ENCODE measurements at regions not wholly inside any gene's neighbourhood (a gene's known extent, or its start where the extent isn't known, plus 50 kb on each side); places are given as distances from the start of the nearest gene placed in this dataset.

DNA sequence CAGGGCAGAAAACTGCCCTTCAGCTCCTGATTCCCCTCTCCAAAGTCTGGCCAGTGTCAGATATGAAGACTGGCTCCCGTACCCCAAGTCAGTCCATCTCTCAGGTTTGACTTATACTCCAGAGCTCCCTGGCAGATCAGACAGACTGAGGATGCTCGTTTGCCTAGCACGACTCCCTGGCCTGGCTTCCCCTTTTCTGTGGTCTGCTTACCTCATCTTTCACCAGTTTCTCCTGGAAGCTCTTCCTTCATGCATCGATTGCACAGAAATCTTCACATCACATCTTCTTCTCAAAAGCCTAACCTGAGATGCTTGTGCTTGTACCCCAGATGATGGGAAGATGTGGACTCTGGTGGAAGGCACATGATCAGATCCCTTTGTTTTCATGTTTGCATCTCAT is 387.9 kb upstream of the POU3F3 start:
- ChIA-PET POLR2A (no interaction called here), RAD21 (ENCODE audit: low non-redundant PET in 1 of 2, low total read pairs in 2 of 2, uncharacterized antibody in 2 of 2, unreplicated experiment in 2 of 2) (no interaction called here), CTCF (no interaction called here)
- Histone ChIP-seq H3K9me2 (ENCODE audit: insufficient read depth) (no peaks in the 10 kb centered on the region), H2AFZ (ENCODE audit: low read depth, low read length, poor library complexity, severe bottlenecking) (no peak overlapping the region), H4K20me1 (ENCODE audit: insufficient read depth) (no peaks in the 10 kb centered on the region), H3K4me3 (replicated peaks in 1 of 2; ENCODE audit: low read depth in 1 of 2, low read length in 2 of 2) (no peak overlapping the region), H3K9ac (ENCODE audit: low read length) (no peak overlapping the region), H3K79me2 (ENCODE audit: insufficient read depth, low read length) (no peaks in the 10 kb centered on the region), H3K9me3 (ENCODE audit: control insufficient read depth in 1 of 2, insufficient read depth in 1 of 2, low read depth in 1 of 2, low read length in 2 of 2) (peaks cover 7 to 17% of the 10 kb centered on the region in 2 experiments; a peak in 2 of 4 replicates), H3K27me3 (ENCODE audit: insufficient read depth, low read length) (no peaks in the 10 kb centered on the region), H3K4me1 (ENCODE audit: control insufficient read depth in 1 of 2, insufficient read depth in 2 of 2, low read length in 2 of 2) (no peaks in the 10 kb centered on the region), H3K4me2 (ENCODE audit: low read length) (no peak overlapping the region), H3K36me3 (ENCODE audit: control insufficient read depth in 1 of 2, insufficient read depth in 2 of 2, low read length in 2 of 2) (no peaks in the 10 kb centered on the region), H3K27ac (ENCODE audit: low read depth, low read length) (no peak overlapping the region)
- DNase-seq (ENCODE audit: low read depth, low spot score) (no peak), ATAC-seq (no peak)
- intact Hi-C loops (cut with micrococcal nuclease), result no loop called here
- no TSS peak for BruUV-seq (replicated peaks)
- TF ChIP-seq EZH2 (IDR thresholded peaks at IDR 0.05) (no peak), ELF1 (IDR thresholded peaks at IDR 0.05; ENCODE audit: borderline replicate concordance, low read depth) (no peak), CBX3 (IDR thresholded peaks at IDR 0.05; ENCODE audit: low read depth) (no peak), CEBPB (IDR thresholded peaks at IDR 0.05; ENCODE audit: low read depth) (no peak), FOSL1 (IDR thresholded peaks at IDR 0.05; ENCODE audit: low read depth) (no peak), RAD21 (IDR thresholded peaks at IDR 0.05; ENCODE audit: low read depth) (no peak)
- TF ChIP-seq, protein P1, sequence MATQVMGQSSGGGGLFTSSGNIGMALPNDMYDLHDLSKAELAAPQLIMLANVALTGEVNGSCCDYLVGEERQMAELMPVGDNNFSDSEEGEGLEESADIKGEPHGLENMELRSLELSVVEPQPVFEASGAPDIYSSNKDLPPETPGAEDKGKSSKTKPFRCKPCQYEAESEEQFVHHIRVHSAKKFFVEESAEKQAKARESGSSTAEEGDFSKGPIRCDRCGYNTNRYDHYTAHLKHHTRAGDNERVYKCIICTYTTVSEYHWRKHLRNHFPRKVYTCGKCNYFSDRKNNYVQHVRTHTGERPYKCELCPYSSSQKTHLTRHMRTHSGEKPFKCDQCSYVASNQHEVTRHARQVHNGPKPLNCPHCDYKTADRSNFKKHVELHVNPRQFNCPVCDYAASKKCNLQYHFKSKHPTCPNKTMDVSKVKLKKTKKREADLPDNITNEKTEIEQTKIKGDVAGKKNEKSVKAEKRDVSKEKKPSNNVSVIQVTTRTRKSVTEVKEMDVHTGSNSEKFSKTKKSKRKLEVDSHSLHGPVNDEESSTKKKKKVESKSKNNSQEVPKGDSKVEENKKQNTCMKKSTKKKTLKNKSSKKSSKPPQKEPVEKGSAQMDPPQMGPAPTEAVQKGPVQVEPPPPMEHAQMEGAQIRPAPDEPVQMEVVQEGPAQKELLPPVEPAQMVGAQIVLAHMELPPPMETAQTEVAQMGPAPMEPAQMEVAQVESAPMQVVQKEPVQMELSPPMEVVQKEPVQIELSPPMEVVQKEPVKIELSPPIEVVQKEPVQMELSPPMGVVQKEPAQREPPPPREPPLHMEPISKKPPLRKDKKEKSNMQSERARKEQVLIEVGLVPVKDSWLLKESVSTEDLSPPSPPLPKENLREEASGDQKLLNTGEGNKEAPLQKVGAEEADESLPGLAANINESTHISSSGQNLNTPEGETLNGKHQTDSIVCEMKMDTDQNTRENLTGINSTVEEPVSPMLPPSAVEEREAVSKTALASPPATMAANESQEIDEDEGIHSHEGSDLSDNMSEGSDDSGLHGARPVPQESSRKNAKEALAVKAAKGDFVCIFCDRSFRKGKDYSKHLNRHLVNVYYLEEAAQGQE (IDR thresholded peaks at IDR 0.05; ENCODE audit: low read depth), result no peak

DNA sequence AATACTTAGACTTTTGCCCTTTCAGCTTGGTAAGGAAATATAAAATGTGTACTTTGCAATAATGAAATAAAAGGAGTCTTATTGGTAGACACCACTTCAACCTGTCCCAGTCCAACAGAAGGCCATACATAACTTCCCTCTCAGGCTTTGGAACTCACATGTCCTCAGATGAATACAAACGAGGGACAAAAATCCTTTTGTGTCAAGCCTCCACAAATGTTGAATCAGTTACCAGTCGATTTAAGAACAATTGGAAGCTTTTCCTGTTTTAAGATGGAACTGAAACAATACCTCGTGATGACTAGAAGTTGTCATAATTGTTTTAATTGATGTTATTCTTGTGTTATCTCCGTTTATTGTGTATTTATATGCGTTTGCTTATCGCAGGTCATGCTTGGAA is 385.1 kb upstream of the POU3F3 start:
- Histone ChIP-seq H3K36me3 (ENCODE audit: control insufficient read depth in 1 of 2, insufficient read depth in 2 of 2, low read length in 2 of 2) (no peaks in the 10 kb centered on the region), H2AFZ (ENCODE audit: low read depth, low read length, poor library complexity, severe bottlenecking) (no peak overlapping the region), H3K9me2 (ENCODE audit: insufficient read depth) (no peaks in the 10 kb centered on the region), H3K9ac (ENCODE audit: low read length) (no peak overlapping the region), H3K9me3 (ENCODE audit: control insufficient read depth in 1 of 2, insufficient read depth in 1 of 2, low read depth in 1 of 2, low read length in 2 of 2) (peaks cover 3 to 17% of the 10 kb centered on the region in 2 experiments; a peak in 2 of 4 replicates), H3K4me2 (ENCODE audit: low read length) (no peak overlapping the region), H3K4me1 (ENCODE audit: control insufficient read depth in 1 of 2, insufficient read depth in 2 of 2, low read length in 2 of 2) (no peaks in the 10 kb centered on the region), H3K79me2 (ENCODE audit: insufficient read depth, low read length) (no peaks in the 10 kb centered on the region), H3K27me3 (ENCODE audit: insufficient read depth, low read length) (no peaks in the 10 kb centered on the region), H4K20me1 (ENCODE audit: insufficient read depth) (no peaks in the 10 kb centered on the region), H3K4me3 (replicated peaks in 1 of 2; ENCODE audit: low read depth in 1 of 2, low read length in 2 of 2) (no peak overlapping the region), H3K27ac (ENCODE audit: low read depth, low read length) (no peak overlapping the region)
- RAD21 ChIA-PET (ENCODE audit: low non-redundant PET in 1 of 2, low total read pairs in 2 of 2, uncharacterized antibody in 2 of 2, unreplicated experiment in 2 of 2), result no interaction called here
- BruUV-seq (replicated peaks), result no TSS peak
- CTCF ChIA-PET, result no interaction called here
- no peak for DNase-seq (ENCODE audit: low read depth, low spot score)
- intact Hi-C loops (cut with micrococcal nuclease), result no loop called here
- ATAC-seq, result no peak
- POLR2A ChIA-PET, result no interaction called here
- TF ChIP-seq JUND (IDR thresholded peaks at IDR 0.05), result no peak
- TF ChIP-seq, protein P2, sequence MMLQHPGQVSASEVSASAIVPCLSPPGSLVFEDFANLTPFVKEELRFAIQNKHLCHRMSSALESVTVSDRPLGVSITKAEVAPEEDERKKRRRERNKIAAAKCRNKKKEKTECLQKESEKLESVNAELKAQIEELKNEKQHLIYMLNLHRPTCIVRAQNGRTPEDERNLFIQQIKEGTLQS (IDR thresholded peaks at IDR 0.05), result no peak
- TF ChIP-seq SRF (IDR thresholded peaks at IDR 0.05; ENCODE audit: low read depth), result no peak
- TF ChIP-seq TCF7L2 (IDR thresholded peaks at IDR 0.05; ENCODE audit: borderline replicate concordance, extremely low read depth, insufficient read depth, insufficient read length), result no peak
- TF ChIP-seq RAD21 (IDR thresholded peaks at IDR 0.05; ENCODE audit: low read depth), result no peak
- no peak for TF ChIP-seq YY1 (IDR thresholded peaks at IDR 0.05; ENCODE audit: extremely low read depth, insufficient replicate concordance, low read depth, low read length)
- no peak for TF ChIP-seq ZBTB33 (IDR thresholded peaks at IDR 0.05; ENCODE audit: extremely low read depth, insufficient replicate concordance, low read length)
- TF ChIP-seq, protein P3, sequence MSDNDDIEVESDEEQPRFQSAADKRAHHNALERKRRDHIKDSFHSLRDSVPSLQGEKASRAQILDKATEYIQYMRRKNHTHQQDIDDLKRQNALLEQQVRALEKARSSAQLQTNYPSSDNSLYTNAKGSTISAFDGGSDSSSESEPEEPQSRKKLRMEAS (IDR thresholded peaks at IDR 0.05), result no peak
